ENCODE measurements at regions not wholly inside any gene's neighbourhood (a gene's known extent, or its start where the extent isn't known, plus 50 kb on each side); places are given as distances from the start of the nearest gene placed in this dataset.

- H3K79me2 ChIP-seq (ENCODE audit: insufficient read depth, low read length) = no peaks in the 10 kb centered on the region
- H3K4me1 ChIP-seq (ENCODE audit: control insufficient read depth in 1 of 2, insufficient read depth in 2 of 2, low read length in 2 of 2) = peaks cover 0 to 7% of the 10 kb centered on the region in 2 experiments; a peak in 1 of 4 replicates
- intact Hi-C loops (cut with micrococcal nuclease) = no loop called here
- no peak for ATAC-seq
- no peak for DNase-seq (ENCODE audit: low read depth, low spot score)
- H4K20me1 ChIP-seq (ENCODE audit: insufficient read depth) = no peaks in the 10 kb centered on the region
- no peaks in the 10 kb centered on the region for H3K9me2 ChIP-seq (ENCODE audit: insufficient read depth)
- H3K4me3 ChIP-seq (replicated peaks in 1 of 2; ENCODE audit: low read depth in 1 of 2, low read length in 2 of 2) = no peak overlapping the region
- TF ChIP-seq FOSL1 (IDR thresholded peaks at IDR 0.05; ENCODE audit: low read depth) (no peak), CTCF (IDR thresholded peaks at IDR 0.05 in 2 of 3, conservative IDR thresholded peaks at IDR 0.05 in 1 of 3; ENCODE audit: borderline replicate concordance in 1 of 3, insufficient read depth in 1 of 3, low read depth in 2 of 3, low read length in 2 of 3) (no peak), MAX (IDR thresholded peaks at IDR 0.05) (no peak), REST (IDR thresholded peaks at IDR 0.05; ENCODE audit: low read depth) (no peak), POLR2AphosphoS5 (IDR thresholded peaks at IDR 0.05; ENCODE audit: low read depth, low read length) (no peak)
- H3K27ac ChIP-seq (ENCODE audit: low read depth, low read length) = no peak overlapping the region
- ChIA-PET RAD21 (ENCODE audit: low non-redundant PET in 1 of 2, low total read pairs in 2 of 2, uncharacterized antibody in 2 of 2, unreplicated experiment in 2 of 2) (no interaction called here), CTCF (no interaction called here), POLR2A (no interaction called here)
- no TSS peak for BruUV-seq (replicated peaks)
- H2AFZ ChIP-seq (ENCODE audit: low read depth, low read length, poor library complexity, severe bottlenecking) = no peak overlapping the region
- H3K9me3 ChIP-seq (ENCODE audit: control insufficient read depth in 1 of 2, insufficient read depth in 1 of 2, low read depth in 1 of 2, low read length in 2 of 2) = no peaks in the 10 kb centered on the region
- H3K9ac ChIP-seq (ENCODE audit: low read length) = no peak overlapping the region
- H3K36me3 ChIP-seq (ENCODE audit: control insufficient read depth in 1 of 2, insufficient read depth in 2 of 2, low read length in 2 of 2) = no peaks in the 10 kb centered on the region
- no peaks in the 10 kb centered on the region for H3K27me3 ChIP-seq (ENCODE audit: insufficient read depth, low read length)
- no peak overlapping the region for H3K4me2 ChIP-seq (ENCODE audit: low read length)
Observed at GRCh38 chr5:130476325-130476724, 572.1 kb downstream of the CHSY3 start.

Data from HCT116 (cell line).